ENCODE measurements at regions not wholly inside any gene's neighbourhood (a gene's known extent, or its start where the extent isn't known, plus 50 kb on each side); places are given as distances from the start of the nearest gene placed in this dataset.

GRCh38 chr17:73831699-73832098 is 187.5 kb upstream of the SDK2 start:
- H3K4me3 ChIP-seq, result no peak overlapping the region
- H3K36me3 ChIP-seq (ENCODE audit: insufficient read depth, low read length), result no peaks in the 10 kb centered on the region
- H3K27ac ChIP-seq, result no peak overlapping the region
- H3K9me3 ChIP-seq (ENCODE audit: low read depth, low read length), result no peaks in the 10 kb centered on the region
- H3K9ac ChIP-seq (ENCODE audit: insufficient read length), result no peak overlapping the region
- no peak for DNase-seq (ENCODE audit: low read depth, low spot score)
- TF ChIP-seq EZH2 (IDR thresholded peaks at IDR 0.05) (no peak), POLR2AphosphoS5 (IDR thresholded peaks at IDR 0.05; ENCODE audit: borderline replicate concordance, low read depth, low read length) (no peak), FOXP2 (optimal IDR thresholded peaks at IDR 0.05; ENCODE audit: control extremely low read depth, extremely low read length, insufficient read depth) (no peak)

GRCh38 chr17:73833775-73834488 is 189.7 kb upstream of the SDK2 start:
- no peaks in the 10 kb centered on the region for H3K9me3 ChIP-seq (ENCODE audit: low read depth, low read length)
- no peaks in the 10 kb centered on the region for H3K36me3 ChIP-seq (ENCODE audit: insufficient read depth, low read length)
- no peak overlapping the region for H3K4me3 ChIP-seq
- TF ChIP-seq EZH2 (IDR thresholded peaks at IDR 0.05) (no peak), POLR2AphosphoS5 (IDR thresholded peaks at IDR 0.05; ENCODE audit: borderline replicate concordance, low read depth, low read length) (no peak), FOXP2 (optimal IDR thresholded peaks at IDR 0.05; ENCODE audit: control extremely low read depth, extremely low read length, insufficient read depth) (no peak)
- H3K27ac ChIP-seq, result no peak overlapping the region
- no peak for DNase-seq (ENCODE audit: low read depth, low spot score)
- no peak overlapping the region for H3K9ac ChIP-seq (ENCODE audit: insufficient read length)

DNA sequence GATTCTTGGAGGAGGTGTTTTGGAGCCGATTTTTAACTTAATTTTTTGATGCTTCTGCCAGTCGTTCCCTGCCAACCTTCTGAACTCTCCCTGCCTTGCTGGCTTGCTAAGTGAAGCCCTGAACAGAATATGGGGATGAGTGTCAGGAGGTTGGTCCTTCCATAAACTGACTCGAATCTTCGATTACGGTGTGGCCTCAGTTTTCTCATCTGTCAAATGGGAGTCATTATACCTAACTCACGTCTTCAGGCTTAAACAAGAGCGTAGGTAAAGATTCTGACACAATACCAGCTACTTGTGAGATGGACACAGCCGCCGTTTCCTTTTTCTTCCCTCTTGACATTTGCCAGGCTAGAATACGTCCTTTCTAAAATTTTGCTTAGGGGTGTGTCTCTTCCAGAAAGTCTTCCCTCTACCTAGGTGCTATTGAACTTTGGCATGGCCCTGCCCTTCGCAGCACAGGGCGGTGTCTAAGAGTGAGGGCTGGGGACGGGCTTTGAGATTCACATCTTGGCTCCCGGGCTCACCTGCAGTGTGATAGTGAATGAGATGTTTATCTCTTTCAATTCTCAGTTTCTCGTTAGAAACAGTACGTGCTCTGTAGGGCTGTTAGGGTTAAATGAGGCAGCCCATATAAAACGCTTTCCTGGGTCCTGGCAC is 190.6 kb upstream of the SDK2 start:
- Histone ChIP-seq H3K27ac (no peak overlapping the region), H3K36me3 (ENCODE audit: insufficient read depth, low read length) (no peaks in the 10 kb centered on the region)
- TF ChIP-seq EZH2 (IDR thresholded peaks at IDR 0.05) (no peak), POLR2AphosphoS5 (IDR thresholded peaks at IDR 0.05; ENCODE audit: borderline replicate concordance, low read depth, low read length) (no peak), FOXP2 (optimal IDR thresholded peaks at IDR 0.05; ENCODE audit: control extremely low read depth, extremely low read length, insufficient read depth) (no peak)

DNA sequence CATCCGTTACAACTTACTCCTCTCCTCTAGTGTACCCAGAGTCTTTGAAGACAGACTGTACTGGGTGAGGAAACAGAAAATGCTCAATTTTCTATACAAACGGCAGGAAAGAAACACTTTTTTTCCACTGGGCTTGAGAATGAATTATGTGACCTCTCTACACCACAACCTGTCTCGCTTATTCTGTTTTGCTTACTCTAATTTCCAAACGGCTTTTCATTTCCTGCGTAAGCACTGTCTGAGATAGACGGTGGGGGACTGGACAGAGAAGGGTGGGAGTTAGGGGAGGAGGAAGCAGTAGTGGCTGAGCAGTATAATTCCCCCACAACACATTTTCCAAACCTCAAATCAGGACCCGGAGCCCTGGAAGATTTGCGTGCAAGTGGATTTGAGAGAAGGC is 191.4 kb upstream of the SDK2 start:
- no peak for TF ChIP-seq EZH2 (IDR thresholded peaks at IDR 0.05)
- no peak for TF ChIP-seq FOXP2 (optimal IDR thresholded peaks at IDR 0.05; ENCODE audit: control extremely low read depth, extremely low read length, insufficient read depth)
- TF ChIP-seq POLR2AphosphoS5 (IDR thresholded peaks at IDR 0.05; ENCODE audit: borderline replicate concordance, low read depth, low read length), result no peak
- DNase-seq (ENCODE audit: low read depth, low spot score), result no peak
- H3K9me3 ChIP-seq (ENCODE audit: low read depth, low read length), result no peaks in the 10 kb centered on the region
- H3K9ac ChIP-seq (ENCODE audit: insufficient read length), result no peak overlapping the region
- no peaks in the 10 kb centered on the region for H3K36me3 ChIP-seq (ENCODE audit: insufficient read depth, low read length)
- no peak overlapping the region for H3K27ac ChIP-seq
- H3K4me3 ChIP-seq, result no peak overlapping the region

More for the DNA sequence above, 190.6 kb upstream of the SDK2 start:
- no peak for DNase-seq (ENCODE audit: low read depth, low spot score)
- Histone ChIP-seq H3K9ac (ENCODE audit: insufficient read length) (no peak overlapping the region), H3K4me3 (no peak overlapping the region), H3K9me3 (ENCODE audit: low read depth, low read length) (no peaks in the 10 kb centered on the region)

- TF ChIP-seq POLR2AphosphoS5 (IDR thresholded peaks at IDR 0.05; ENCODE audit: borderline replicate concordance, low read depth, low read length) (no peak), EZH2 (IDR thresholded peaks at IDR 0.05) (no peak), FOXP2 (optimal IDR thresholded peaks at IDR 0.05; ENCODE audit: control extremely low read depth, extremely low read length, insufficient read depth) (no peak)
- DNase-seq (ENCODE audit: low read depth, low spot score), result no peak
- Histone ChIP-seq H3K36me3 (ENCODE audit: insufficient read depth, low read length) (no peaks in the 10 kb centered on the region), H3K4me3 (no peak overlapping the region), H3K9me3 (ENCODE audit: low read depth, low read length) (no peaks in the 10 kb centered on the region), H3K27ac (no peak overlapping the region), H3K9ac (ENCODE audit: insufficient read length) (no peak overlapping the region)
Measured at GRCh38 chr17:73838815-73839214, 194.6 kb upstream of the SDK2 start.

DNA sequence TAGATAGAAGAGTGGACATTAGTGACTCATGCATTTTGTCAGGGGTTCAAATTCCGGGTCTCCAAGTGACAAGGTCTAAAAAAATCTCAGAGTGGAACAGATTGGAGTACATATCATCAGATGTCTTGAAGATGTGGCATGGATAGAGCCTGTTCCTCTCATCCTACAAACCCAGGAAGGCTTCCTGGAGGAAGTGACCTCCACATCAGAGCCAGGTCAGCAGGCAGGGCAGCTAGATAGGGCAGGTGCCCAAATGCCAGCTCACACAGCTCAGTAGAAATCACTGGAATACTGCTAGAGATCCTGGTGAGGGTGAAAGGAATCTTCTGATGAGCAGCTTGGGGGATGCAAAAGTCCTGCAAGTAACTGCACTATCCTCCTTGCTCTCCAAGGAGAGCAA is 196.6 kb upstream of the SDK2 start:
- TF ChIP-seq FOXP2 (optimal IDR thresholded peaks at IDR 0.05; ENCODE audit: control extremely low read depth, extremely low read length, insufficient read depth) (no peak), POLR2AphosphoS5 (IDR thresholded peaks at IDR 0.05; ENCODE audit: borderline replicate concordance, low read depth, low read length) (no peak), EZH2 (IDR thresholded peaks at IDR 0.05) (no peak)
- H3K9ac ChIP-seq (ENCODE audit: insufficient read length), result no peak overlapping the region
- DNase-seq (ENCODE audit: low read depth, low spot score), result no peak
- H3K4me3 ChIP-seq, result no peak overlapping the region
- no peaks in the 10 kb centered on the region for H3K36me3 ChIP-seq (ENCODE audit: insufficient read depth, low read length)
- H3K27ac ChIP-seq, result no peak overlapping the region
- no peaks in the 10 kb centered on the region for H3K9me3 ChIP-seq (ENCODE audit: low read depth, low read length)

GRCh38 chr17:73841431-73842060 is 197.3 kb upstream of the SDK2 start:
- H3K4me3 ChIP-seq, result no peak overlapping the region
- no peak for DNase-seq (ENCODE audit: low read depth, low spot score)

GRCh38 chr17:73847952-73848351 is 203.7 kb upstream of the SDK2 start:
- TF ChIP-seq FOXP2 (optimal IDR thresholded peaks at IDR 0.05; ENCODE audit: control extremely low read depth, extremely low read length, insufficient read depth), result no peak
- no peak for TF ChIP-seq EZH2 (IDR thresholded peaks at IDR 0.05)
- TF ChIP-seq POLR2AphosphoS5 (IDR thresholded peaks at IDR 0.05; ENCODE audit: borderline replicate concordance, low read depth, low read length), result no peak
- no peaks in the 10 kb centered on the region for H3K9me3 ChIP-seq (ENCODE audit: low read depth, low read length)
- no peak overlapping the region for H3K4me3 ChIP-seq
- no peak for DNase-seq (ENCODE audit: low read depth, low spot score)
- H3K9ac ChIP-seq (ENCODE audit: insufficient read length), result no peak overlapping the region
- no peak overlapping the region for H3K27ac ChIP-seq
- H3K36me3 ChIP-seq (ENCODE audit: insufficient read depth, low read length), result no peaks in the 10 kb centered on the region

More at GRCh38 chr17:73841431-73842060, 197.3 kb upstream of the SDK2 start:
- TF ChIP-seq POLR2AphosphoS5 (IDR thresholded peaks at IDR 0.05; ENCODE audit: borderline replicate concordance, low read depth, low read length) (no peak), EZH2 (IDR thresholded peaks at IDR 0.05) (no peak), FOXP2 (optimal IDR thresholded peaks at IDR 0.05; ENCODE audit: control extremely low read depth, extremely low read length, insufficient read depth) (no peak)
- Histone ChIP-seq H3K27ac (no peak overlapping the region), H3K36me3 (ENCODE audit: insufficient read depth, low read length) (no peaks in the 10 kb centered on the region), H3K9me3 (ENCODE audit: low read depth, low read length) (no peaks in the 10 kb centered on the region), H3K9ac (ENCODE audit: insufficient read length) (no peak overlapping the region)

Data from SK-N-MC (cell line).